ENCODE measurements at regions not wholly inside any gene's neighbourhood (a gene's known extent, or its start where the extent isn't known, plus 50 kb on each side); places are given as distances from the start of the nearest gene placed in this dataset.

DNA sequence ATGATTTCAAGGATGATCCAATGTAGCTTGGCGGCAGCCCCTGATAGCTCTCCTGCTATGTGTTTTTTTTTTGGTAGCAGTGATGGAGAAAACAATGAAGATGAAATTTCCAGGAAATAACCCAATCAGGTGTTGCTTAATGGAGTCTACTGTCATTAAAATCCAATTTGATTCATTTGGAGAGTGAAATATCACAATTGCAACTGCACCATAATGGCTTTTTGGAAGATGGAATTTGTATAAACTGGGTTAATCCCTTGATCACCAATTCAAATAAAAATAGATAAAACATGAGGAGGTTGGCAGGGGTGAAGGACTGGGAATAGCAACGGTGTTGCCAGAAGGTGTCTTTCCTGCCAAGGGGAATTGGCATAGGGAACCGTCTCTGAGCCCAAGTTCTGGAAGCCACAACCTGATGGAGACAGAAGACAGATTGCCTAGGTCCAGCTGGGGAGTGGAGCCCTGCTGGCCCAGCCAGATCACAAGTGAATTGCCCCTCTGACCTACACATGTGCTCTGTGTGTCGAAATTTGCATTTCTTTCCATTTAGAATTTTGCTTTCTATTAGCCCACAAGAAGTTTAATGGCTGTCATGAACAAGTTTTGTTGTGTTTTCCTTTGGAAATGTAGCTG is 170.3 kb upstream of the SPRED2 start:
- TF ChIP-seq POLR2A (IDR thresholded peaks at IDR 0.05; ENCODE audit: extremely low read depth, insufficient read length) (no peak), CTCF (IDR thresholded peaks at IDR 0.05; ENCODE audit: low read depth, low read length) (no peak), MYC (IDR thresholded peaks at IDR 0.05; ENCODE audit: low read depth, low read length) (no peak)

All from NB4 (cell line).